HEK293 (cell line): ENCODE measurements at regions not wholly inside any gene's neighbourhood (a gene's known extent, or its start where the extent isn't known, plus 50 kb on each side); places are given as distances from the start of the nearest gene placed in this dataset.

Source experiments
- CTCF ChIA-PET: fragments of 350-600 bp; formaldehyde crosslinking; extraction: SDS; loops from one replicate; lab custom pipeline; 2021; ENCODE audit warnings: antibody characterized with exemption; lab: Yijun Ruan, JAX
- POLR2A ChIA-PET: fragments of 300-600 bp; formaldehyde crosslinking; extraction: SDS; loops from one replicate; lab custom pipeline; 2020; ENCODE audit warnings: antibody characterized with exemption, inconsistent platforms; lab: Yijun Ruan, JAX
- H3K27ac ChIP-seq: fragments of 200-500 bp; sonication (Bioruptor generic); 2 replicates; pipeline ENCODE4 v1.5.1; 2014; ENCODE audit warnings: low read depth, low read length, control low read depth, inconsistent platforms; ENCODE audit errors: extremely low read depth
- H3K36me3 ChIP-seq, 2 experiments: fragments of 200-500 bp in 1 of 2; sonication (Bioruptor generic) in 1 of 2; 1 replicate in 1 of 2; 2 replicates in 1 of 2; pipeline ENCODE4 v1.5.1; 2014 to 2017; ENCODE audit warnings: inconsistent platforms in 2 of 2, low read length in 2 of 2; ENCODE audit not compliant: control insufficient read depth in 2 of 2, insufficient read depth in 1 of 2
- H3K4me1 ChIP-seq: fragments of 200-500 bp; sonication (Bioruptor generic); 2 replicates; pipeline ENCODE4 v1.5.1; 2014; ENCODE audit warnings: mild to moderate bottlenecking, low read length, inconsistent platforms; ENCODE audit not compliant: control insufficient read depth, insufficient read depth
- H3K4me3 ChIP-seq: 2 replicates; pipeline ENCODE4 v1.5.1; 2011; ENCODE audit warnings: low read depth, mild to moderate bottlenecking, control low read depth, low read length, moderate library complexity
- H3K9me3 ChIP-seq: fragments of 200-500 bp; sonication (Bioruptor generic); 2 replicates; pipeline ENCODE4 v1.5.1; 2014; ENCODE audit warnings: low read depth, low read length, inconsistent platforms; ENCODE audit not compliant: control insufficient read depth, insufficient read depth
- AEBP2 ChIP-seq: fragments of 450-650 bp; formaldehyde crosslinking; IDR thresholded peaks from 2 replicates; pipeline ENCODE4 v1.5.1; 2016; ENCODE audit warnings: missing biosample characterization, missing genetic modification characterization, borderline replicate concordance
- ATF2 ChIP-seq: fragments of 450-650 bp; formaldehyde crosslinking; IDR thresholded peaks from 2 replicates; pipeline ENCODE4 v1.5.1; 2016; ENCODE audit warnings: missing biosample characterization, missing genetic modification characterization, low read depth
- GLIS2 ChIP-seq: fragments of 450-650 bp; formaldehyde crosslinking; IDR thresholded peaks from 2 replicates; pipeline ENCODE4 v1.5.1; 2016; ENCODE audit warnings: missing biosample characterization, missing genetic modification characterization
- HOXA7 ChIP-seq: sonication (generic); formaldehyde crosslinking; IDR thresholded peaks from 2 replicates; pipeline ENCODE4 v1.8.1; 2022; ENCODE audit warnings: missing genetic modification reagents, borderline replicate concordance
- KLF9 ChIP-seq: fragments of 450-650 bp; formaldehyde crosslinking; IDR thresholded peaks from 2 replicates; pipeline ENCODE4 v1.5.1; 2016; ENCODE audit warnings: missing biosample characterization, missing genetic modification characterization, low read depth
- MZF1 ChIP-seq: fragments of 450-650 bp; formaldehyde crosslinking; IDR thresholded peaks from 2 replicates; pipeline ENCODE4 v1.5.1; 2017; ENCODE audit warnings: missing biosample characterization, missing genetic modification characterization, borderline replicate concordance
- SALL2 ChIP-seq: fragments of 450-650 bp; formaldehyde crosslinking; IDR thresholded peaks from 2 replicates; pipeline ENCODE4 v1.5.0; 2017; ENCODE audit warnings: missing biosample characterization, mild to moderate bottlenecking, missing genetic modification characterization, borderline replicate concordance
- SCRT2 ChIP-seq: fragments of 450-650 bp; formaldehyde crosslinking; IDR thresholded peaks from 2 replicates; pipeline ENCODE4 v1.5.1; 2016; ENCODE audit warnings: missing biosample characterization, missing genetic modification characterization
- SP2 ChIP-seq: fragments of 450-650 bp; formaldehyde crosslinking; IDR thresholded peaks from 2 replicates; pipeline ENCODE4 v1.5.1; 2016; ENCODE audit warnings: missing biosample characterization, missing genetic modification characterization
- ZFHX2 ChIP-seq: fragments of 450-650 bp; formaldehyde crosslinking; conservative IDR thresholded peaks from 2 replicates; pipeline ENCODE4 v1.5.1; 2016; ENCODE audit warnings: missing biosample characterization, missing genetic modification characterization
- ZFP69B ChIP-seq: fragments of 450-650 bp; formaldehyde crosslinking; IDR thresholded peaks from 2 replicates; pipeline ENCODE4 v1.5.1; 2016; ENCODE audit warnings: missing biosample characterization, missing genetic modification characterization
- ZNF169 ChIP-seq: fragments of 450-650 bp; formaldehyde crosslinking; IDR thresholded peaks from 2 replicates; pipeline ENCODE4 v1.5.1; 2016; ENCODE audit warnings: missing biosample characterization, missing genetic modification characterization
- ZNF174 ChIP-seq: fragments of 450-650 bp; formaldehyde crosslinking; IDR thresholded peaks from 2 replicates; pipeline ENCODE4 v1.5.0; 2017; ENCODE audit warnings: missing biosample characterization, mild to moderate bottlenecking, missing genetic modification characterization
- ZNF292 ChIP-seq: fragments of 450-650 bp; formaldehyde crosslinking; IDR thresholded peaks from 2 replicates; pipeline ENCODE4 v1.5.1; 2016; ENCODE audit warnings: low read depth, missing biosample characterization, missing genetic modification characterization, borderline replicate concordance
- ZNF37A ChIP-seq: fragments of 450-650 bp; IDR thresholded peaks from 2 replicates; pipeline ENCODE4 v1.5.1; 2018; ENCODE audit warnings: missing biosample characterization, missing genetic modification characterization
- ZNF473 ChIP-seq: fragments of 450-650 bp; formaldehyde crosslinking; IDR thresholded peaks from 2 replicates; pipeline ENCODE4 v1.5.1; 2017; ENCODE audit warnings: missing biosample characterization, missing genetic modification characterization
- ZNF488 ChIP-seq: fragments of 450-650 bp; formaldehyde crosslinking; IDR thresholded peaks from 2 replicates; pipeline ENCODE4 v1.5.1; 2016; ENCODE audit warnings: missing biosample characterization, missing genetic modification characterization
- ZNF501 ChIP-seq: fragments of 450-650 bp; formaldehyde crosslinking; IDR thresholded peaks from 2 replicates; pipeline ENCODE4 v1.5.1; 2016; ENCODE audit warnings: missing biosample characterization, missing genetic modification characterization
- ZNF530 ChIP-seq: fragments of 450-650 bp; formaldehyde crosslinking; IDR thresholded peaks from 2 replicates; pipeline ENCODE4 v1.5.1; 2016; ENCODE audit warnings: low read depth, missing biosample characterization, missing genetic modification characterization
- ZNF544 ChIP-seq: fragments of 450-650 bp; formaldehyde crosslinking; IDR thresholded peaks from 2 replicates; pipeline ENCODE4 v1.5.0; 2017; ENCODE audit warnings: missing biosample characterization, missing genetic modification characterization
- ZNF571 ChIP-seq: fragments of 450-650 bp; formaldehyde crosslinking; IDR thresholded peaks from 2 replicates; pipeline ENCODE4 v1.5.0; 2017; ENCODE audit warnings: missing biosample characterization, missing genetic modification characterization
- ZNF585B ChIP-seq: fragments of 450-650 bp; formaldehyde crosslinking; IDR thresholded peaks from 2 replicates; pipeline ENCODE4 v1.5.1; 2016; ENCODE audit warnings: missing biosample characterization, missing genetic modification characterization
- ZNF626 ChIP-seq: fragments of 450-650 bp; sonication (Bioruptor Pico); formaldehyde crosslinking; IDR thresholded peaks from 2 replicates; pipeline ENCODE4 v1.5.1; 2018; ENCODE audit warnings: missing biosample characterization, missing genetic modification characterization, inconsistent platforms
- ZNF658 ChIP-seq: fragments of 450-650 bp; formaldehyde crosslinking; IDR thresholded peaks from 2 replicates; pipeline ENCODE4; 2016; ENCODE audit warnings: missing biosample characterization, missing genetic modification characterization
- ZNF791 ChIP-seq: fragments of 450-650 bp; formaldehyde crosslinking; IDR thresholded peaks from 2 replicates; pipeline ENCODE4 v1.5.1; 2016; ENCODE audit warnings: missing biosample characterization, missing genetic modification characterization
- ZNF830 ChIP-seq: fragments of 450-650 bp; IDR thresholded peaks from 2 replicates; pipeline ENCODE4 v1.5.0; 2018; ENCODE audit warnings: missing biosample characterization, missing genetic modification characterization, low read depth, mild to moderate bottlenecking, moderate library complexity
- TF ChIP-seq, protein P1 (sequence below): fragments of 450-650 bp; formaldehyde crosslinking; IDR thresholded peaks from 2 replicates; pipeline ENCODE4 v1.5.1; 2017; ENCODE audit warnings: missing biosample characterization, missing genetic modification characterization
- TF ChIP-seq, protein P2 (sequence below): fragments of 450-650 bp; formaldehyde crosslinking; IDR thresholded peaks from 2 replicates; pipeline ENCODE4 v1.5.1; 2016; ENCODE audit warnings: missing biosample characterization, missing genetic modification characterization

- POLR2A ChIA-PET: no interaction called here
- CTCF ChIA-PET: interaction anchor here (0.6 to 2.2 kb wide), 4 partner anchors 9 to 166 kb away, joined by 3 to 7 read pairs (median 4); no protein-coding TSS in a partner anchor
- no peaks in the 10 kb centered on the region for H3K4me1 ChIP-seq
These were observed 50.7 kb upstream of the USP7 start for GRCh38 chr16:9014389-9014788.

GRCh38 chr16:9015489-9015888 is 51.8 kb upstream of the USP7 start:
- Histone ChIP-seq H3K9me3 (no peaks in the 10 kb centered on the region), H3K27ac (no peak overlapping the region), H3K36me3 (no peaks in the 10 kb centered on the region), H3K4me1 (no peaks in the 10 kb centered on the region), H3K4me3 (no peak overlapping the region)
- TF ChIP-seq ZNF473 (tag by site-specific recombination) (no peak), ZNF501 (tag by site-specific recombination) (no peak), ZNF791 (tag by site-specific recombination) (no peak), ZNF658 (tag by site-specific recombination) (no peak), KLF9 (no peak), ZFP69B (no peak), ZNF830 (no peak), MZF1 (no peak), ZNF169 (tag by site-specific recombination) (no peak), ZFHX2 (tag by site-specific recombination) (no peak), ZNF530 (no peak), SALL2 (tag by site-specific recombination) (no peak)
- TF ChIP-seq, protein P1, sequence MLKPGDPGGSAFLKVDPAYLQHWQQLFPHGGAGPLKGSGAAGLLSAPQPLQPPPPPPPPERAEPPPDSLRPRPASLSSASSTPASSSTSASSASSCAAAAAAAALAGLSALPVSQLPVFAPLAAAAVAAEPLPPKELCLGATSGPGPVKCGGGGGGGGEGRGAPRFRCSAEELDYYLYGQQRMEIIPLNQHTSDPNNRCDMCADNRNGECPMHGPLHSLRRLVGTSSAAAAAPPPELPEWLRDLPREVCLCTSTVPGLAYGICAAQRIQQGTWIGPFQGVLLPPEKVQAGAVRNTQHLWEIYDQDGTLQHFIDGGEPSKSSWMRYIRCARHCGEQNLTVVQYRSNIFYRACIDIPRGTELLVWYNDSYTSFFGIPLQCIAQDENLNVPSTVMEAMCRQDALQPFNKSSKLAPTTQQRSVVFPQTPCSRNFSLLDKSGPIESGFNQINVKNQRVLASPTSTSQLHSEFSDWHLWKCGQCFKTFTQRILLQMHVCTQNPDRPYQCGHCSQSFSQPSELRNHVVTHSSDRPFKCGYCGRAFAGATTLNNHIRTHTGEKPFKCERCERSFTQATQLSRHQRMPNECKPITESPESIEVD: no peak
- ChIA-PET POLR2A (no interaction called here), CTCF (no interaction called here)

More at GRCh38 chr16:9014389-9014788, 50.7 kb upstream of the USP7 start:
- Histone ChIP-seq H3K9me3 (no peaks in the 10 kb centered on the region), H3K4me3 (no peak overlapping the region), H3K27ac (no peak overlapping the region), H3K36me3 (no peaks in the 10 kb centered on the region)
- TF ChIP-seq ZNF37A: no peak
- TF ChIP-seq SP2 (tag by site-specific recombination): no peak
- no peak for TF ChIP-seq ZNF585B (tag by site-specific recombination)
- TF ChIP-seq ZNF571: no peak
- TF ChIP-seq MZF1: no peak
- no peak for TF ChIP-seq HOXA7 (CRISPR knock-in tag)
- no peak for TF ChIP-seq ATF2 (tag by site-specific recombination)
- no peak for TF ChIP-seq SCRT2 (tag by site-specific recombination)
- TF ChIP-seq ZNF488: no peak
- TF ChIP-seq GLIS2 (tag by site-specific recombination): no peak
- TF ChIP-seq ZNF626 (tag by site-specific recombination): no peak
- TF ChIP-seq AEBP2 (tag by site-specific recombination): no peak
- TF ChIP-seq ZNF169 (tag by site-specific recombination): no peak
- no peak for TF ChIP-seq ZNF174 (tag by site-specific recombination)
- TF ChIP-seq ZNF544 (tag by site-specific recombination): no peak
- TF ChIP-seq ZNF292 (tag by site-specific recombination): no peak
- TF ChIP-seq, protein P2, sequence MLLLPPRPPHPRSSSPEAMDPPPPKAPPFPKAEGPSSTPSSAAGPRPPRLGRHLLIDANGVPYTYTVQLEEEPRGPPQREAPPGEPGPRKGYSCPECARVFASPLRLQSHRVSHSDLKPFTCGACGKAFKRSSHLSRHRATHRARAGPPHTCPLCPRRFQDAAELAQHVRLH: no peak
